Right lobe of liver (tissue), 6 donors: ENCODE measurements at regions not wholly inside any gene's neighbourhood (a gene's known extent, or its start where the extent isn't known, plus 50 kb on each side); places are given as distances from the start of the nearest gene placed in this dataset.

Experiments used
- ATAC-seq, 4 donors: fragments of 200-7000 bp; cut with Tn5 transposase; one replicate each; pipeline ENCODE4 v1.9.1; 2020; ENCODE audit warnings: mild to moderate bottlenecking in 4 of 4, moderate library complexity in 4 of 4
- DNase-seq, 3 donors: peaks; one replicate each; pipeline ENCODE4 v3.0.0-alpha.2; 2020
- H3K27ac ChIP-seq, 3 donors: fragments of 200-600 bp; one replicate each; pipeline ENCODE4 v1.8.0; 2022
- H3K27me3 ChIP-seq, 2 donors: fragments of 200-600 bp; one replicate each; pipeline ENCODE4 v1.8.0; 2022
- H3K36me3 ChIP-seq, 4 donors: fragments of 200-600 bp; sonication (generic) in 1 of 4; one replicate each; pipeline versions ENCODE4 v1.5.1 to v1.8.0; 2017 to 2022; ENCODE audit warnings: control low read depth in 1 of 4
- H3K4me1 ChIP-seq, 4 donors: fragments of 200-600 bp; sonication (generic) in 1 of 4; one replicate each; pipeline versions ENCODE4 v1.5.1 to v1.8.0; 2017 to 2022; ENCODE audit warnings: control low read depth in 1 of 4
- H3K4me3 ChIP-seq, 3 donors: fragments of 200-600 bp; one replicate each; pipeline ENCODE4 v1.8.0; 2022
- H3K9me3 ChIP-seq, 4 donors: fragments of 200-600 bp; sonication (generic) in 1 of 4; one replicate each; pipeline versions ENCODE4 v1.5.1 to v1.8.0; 2017 to 2022; ENCODE audit warnings: control low read depth in 1 of 4
- CTCF ChIP-seq, 4 donors: fragments of 200-600 bp in 3 of 4; fragments of 450-650 bp in 1 of 4; IDR thresholded peaks; one replicate each; pipeline versions ENCODE4 v1.5.1 to v1.8.0; 2016 to 2022; ENCODE audit warnings: antibody characterized with exemption in 4 of 4, mild to moderate bottlenecking in 2 of 4
- POLR2A ChIP-seq: fragments of 450-650 bp; IDR thresholded peaks from one replicate; pipeline ENCODE4 v1.6.1; 2017; ENCODE audit warnings: antibody characterized with exemption, mild to moderate bottlenecking
- WGBS: methylation state at CpG from one replicate; pipeline ENCODE4 v1.1.6; 2018; ENCODE audit warnings: low coverage, low lambda C conversion rate; ENCODE audit not compliant: insufficient coverage; ENCODE audit errors: missing lambda C conversion rate; 5-methylcytosine and 5-hydroxymethylcytosine counted together
- intact Hi-C, 2 donors: fragments of 100-400 bp; cut with DNase I; formaldehyde crosslinking; loops; one replicate each; pipeline versions ENCODE4 v1.11.2 to v1.14.1; 2022
- donor health status: DM: no; HTN: yes; CAD: no.
- donor health status: DM: no; HTN: no; CAD: no.
- donor health status: DM: no; HTN: no; CAD: no.
- donor health status: DM: no; HTN: yes; CAD: no.
- donor health status: DM: no; HTN: yes; CAD: no.

- no peaks in the 10 kb centered on the region for H3K9me3 ChIP-seq
- ATAC-seq (peak in 2 of 4 donors; percentile 31 to 60), DNase-seq (peak in 2 of 3 donors; percentile 63 to 74)
- intact Hi-C loops: no loop called here
- TF ChIP-seq POLR2A: no peak
- TF ChIP-seq CTCF (IDR thresholded peaks at IDR 0.05): no peak
- no peaks in the 10 kb centered on the region for H3K27me3 ChIP-seq
- no peaks in the 10 kb centered on the region for H3K36me3 ChIP-seq
- H3K27ac ChIP-seq: peak overlapping the region in 2 of 3 donors; percentile 85 to 88
- H3K4me1 ChIP-seq: peaks cover 0 to 27% (median 4%) of the 10 kb centered on the region in 4 donors
- 75% methylated on average over 1 of the region's 1 CpG for WGBS
- H3K4me3 ChIP-seq: no peak overlapping the region
Measured at GRCh38 chr5:67997148-67997547, 218.4 kb upstream of the PIK3R1 start.

- ATAC-seq (no peak), DNase-seq (peak in 1 of 3 donors; percentile 51)
- H3K27ac ChIP-seq: peak overlapping the region in 1 of 3 donors; percentile 85
- no peak overlapping the region for H3K4me3 ChIP-seq
- 71% methylated on average over 7 of the region's 10 CpGs for WGBS
- H3K4me1 ChIP-seq: peaks cover 0 to 27% (median 4%) of the 10 kb centered on the region in 4 donors
- no peaks in the 10 kb centered on the region for H3K9me3 ChIP-seq
- TF ChIP-seq CTCF (IDR thresholded peaks at IDR 0.05): no peak
- no peaks in the 10 kb centered on the region for H3K27me3 ChIP-seq
- H3K36me3 ChIP-seq: no peaks in the 10 kb centered on the region
- intact Hi-C loops: no loop called here
Measured at GRCh38 chr5:67996596-67996995, 219.0 kb upstream of the PIK3R1 start.

- DNase-seq: no peak
- H3K9me3 ChIP-seq: no peaks in the 10 kb centered on the region
- no peak for ATAC-seq
- H3K4me3 ChIP-seq: no peak overlapping the region
- H3K27me3 ChIP-seq: no peaks in the 10 kb centered on the region
- intact Hi-C loops: no loop called here
- WGBS: 53% methylated on average over 3 of the region's 3 CpGs
- peaks cover 0 to 12% (median 0%) of the 10 kb centered on the region in 4 donors for H3K4me1 ChIP-seq
- TF ChIP-seq POLR2A (no peak), CTCF (IDR thresholded peaks at IDR 0.05) (no peak)
- no peaks in the 10 kb centered on the region for H3K36me3 ChIP-seq
- H3K27ac ChIP-seq: no peak overlapping the region
Measured at GRCh38 chr5:67992923-67993322, 222.6 kb upstream of the PIK3R1 start.

- H3K36me3 ChIP-seq: no peaks in the 10 kb centered on the region
- WGBS: 78% methylated on average over 2 of the region's 2 CpGs
- no peaks in the 10 kb centered on the region for H3K27me3 ChIP-seq
- peak in 1 of 4 donors; percentile 37 for ATAC-seq
- intact Hi-C loops: no loop called here
- no peak overlapping the region for H3K27ac ChIP-seq
- no peaks in the 10 kb centered on the region for H3K9me3 ChIP-seq
- DNase-seq: no peak
- H3K4me3 ChIP-seq: no peak overlapping the region
- TF ChIP-seq POLR2A (no peak), CTCF (IDR thresholded peaks at IDR 0.05) (no peak)
- H3K4me1 ChIP-seq: no peaks in the 10 kb centered on the region
Measured at GRCh38 chr5:67989456-67989855, 226.1 kb upstream of the PIK3R1 start.

- ATAC-seq (no peak), DNase-seq (no peak)
- H3K4me1 ChIP-seq: no peaks in the 10 kb centered on the region
- no peaks in the 10 kb centered on the region for H3K36me3 ChIP-seq
- no peak overlapping the region for H3K4me3 ChIP-seq
- H3K9me3 ChIP-seq: no peaks in the 10 kb centered on the region
- H3K27ac ChIP-seq: no peak overlapping the region
- intact Hi-C loops: no loop called here
- 73% methylated on average over 2 of the region's 2 CpGs for WGBS
- no peaks in the 10 kb centered on the region for H3K27me3 ChIP-seq
- TF ChIP-seq POLR2A (no peak), CTCF (IDR thresholded peaks at IDR 0.05) (no peak)
Measured at GRCh38 chr5:67986761-67987160, 228.8 kb upstream of the PIK3R1 start.
